Panc1 (cell line): ENCODE measurements at regions not wholly inside any gene's neighbourhood (a gene's known extent, or its start where the extent isn't known, plus 50 kb on each side); places are given as distances from the start of the nearest gene placed in this dataset.

Experiments used
- ATAC-seq: fragments of 200-7000 bp; cut with Tn5 transposase; 2 replicates; pipeline ENCODE4 v1.9.1; 2020; ENCODE audit warnings: mild to moderate bottlenecking, moderate library complexity
- BruUV-seq: library from RNA; stranded (reverse); fragments of 400-500 nt; replicated peaks from 2 replicates; lab custom pipeline; 2021; lab: Mats Ljungman, UMichigan
- CTCF ChIA-PET: fragments of 300-600 bp; sonication (Branson Sonifier 250); formaldehyde crosslinking; loops from one replicate; lab custom pipeline; 2022; ENCODE audit warnings: antibody characterized with exemption; lab: Charles Lee
- POLR2A ChIA-PET: fragments of 300-600 bp; sonication (Branson Sonifier 250); formaldehyde crosslinking; loops from one replicate; lab custom pipeline; 2022; ENCODE audit warnings: antibody characterized with exemption; lab: Charles Lee
- DNase-seq: peaks from one replicate; pipeline ENCODE4 v3.0.0-alpha.2; 2010; ENCODE audit warnings: low read depth, low spot score
- H3K27ac ChIP-seq: 2 replicates; pipeline ENCODE4 v1.5.1; 2011; ENCODE audit warnings: mild to moderate bottlenecking, low read length, inconsistent platforms
- H3K27me3 ChIP-seq: fragments of 200-500 bp; sonication (Bioruptor generic); 2 replicates; pipeline ENCODE4 v1.6.0; 2014; ENCODE audit warnings: low read length, inconsistent platforms; ENCODE audit not compliant: control insufficient read depth, insufficient read depth
- H3K36me3 ChIP-seq: fragments of 200-500 bp; sonication (Bioruptor generic); 2 replicates; pipeline ENCODE4 v1.5.1; 2014; ENCODE audit warnings: inconsistent platforms, mild to moderate bottlenecking, low read length, moderate library complexity; ENCODE audit not compliant: control insufficient read depth, insufficient read depth
- H3K4me1 ChIP-seq: 2 replicates; pipeline ENCODE4 v1.5.1; 2011; ENCODE audit warnings: inconsistent platforms, mild to moderate bottlenecking, low read length, moderate library complexity; ENCODE audit not compliant: control insufficient read depth, insufficient read depth
- H3K4me3 ChIP-seq, 2 experiments: 2 replicates each; pipeline ENCODE4 v1.5.1; 2011 to 2012; ENCODE audit warnings: low read depth in 2 of 2, low read length in 2 of 2, mild to moderate bottlenecking in 2 of 2, inconsistent platforms in 1 of 2, moderate library complexity in 1 of 2
- H3K9me3 ChIP-seq: fragments of 200-500 bp; sonication (Bioruptor generic); 2 replicates; pipeline ENCODE4 v1.5.1; 2014; ENCODE audit warnings: low read depth, mild to moderate bottlenecking, inconsistent platforms, low read length, moderate library complexity; ENCODE audit not compliant: control insufficient read depth, insufficient read depth
- CTCF ChIP-seq: fragments of 450-650 bp; IDR thresholded peaks from 2 replicates; pipeline ENCODE4 v1.5.1; 2017; ENCODE audit warnings: mild to moderate bottlenecking
- POLR2AphosphoS5 ChIP-seq: IDR thresholded peaks from 2 replicates; pipeline ENCODE4 v1.6.1; 2012; ENCODE audit warnings: mild to moderate bottlenecking, low read depth, low read length, moderate library complexity
- REST ChIP-seq, 2 experiments: IDR thresholded peaks; 2 replicates each; pipeline ENCODE4 v1.6.1; 2011 to 2012; ENCODE audit warnings: low read depth in 2 of 2, control low read depth in 1 of 2, low read length in 1 of 2, mild to moderate bottlenecking in 1 of 2, moderate library complexity in 1 of 2; ENCODE audit not compliant: insufficient read depth in 1 of 2
- SIN3A ChIP-seq: IDR thresholded peaks from 2 replicates; pipeline ENCODE4 v1.6.1; 2012; ENCODE audit warnings: low read depth, mild to moderate bottlenecking, low read length, moderate library complexity, borderline replicate concordance; ENCODE audit not compliant: insufficient read depth
- TCF7L2 ChIP-seq: IDR thresholded peaks from 2 replicates; pipeline ENCODE4 v1.6.1; 2011; ENCODE audit warnings: mild to moderate bottlenecking, low read depth, low read length, inconsistent platforms
- in situ Hi-C: cut with HindIII; loops from 2 replicates; pipeline ENCODE4 v1.10.0; 2016; ENCODE audit warnings: low sequenced_read_pairs, low pct_unique_long_range_greater_than_20kb
- intact Hi-C: fragments of 100-400 bp; cut with micrococcal nuclease; formaldehyde crosslinking; loops from one replicate; pipeline ENCODE4 v1.10.0; 2022; ENCODE audit not compliant: unreplicated experiment

GRCh38 chr2:120587279-120587996 lies 148.2 kb upstream of the GLI2 start:
- 0 out of 2 replicates have a peak, but pooled peaks cover 4% of the 10 kb centered on the region for H3K27me3 ChIP-seq
- no TSS peak for BruUV-seq
- H3K27ac ChIP-seq = no peak overlapping the region
- no peaks in the 10 kb centered on the region for H3K36me3 ChIP-seq
- DNase-seq = no peak
- H3K4me3 ChIP-seq = no peak overlapping the region
- intact Hi-C loops = no loop called here
- ChIA-PET CTCF (no interaction called here), POLR2A (no interaction called here)
- TF ChIP-seq CTCF = no peak
- TF ChIP-seq POLR2AphosphoS5 = no peak
- TF ChIP-seq SIN3A = no peak
- no peak for TF ChIP-seq TCF7L2
- TF ChIP-seq REST (IDR thresholded peaks at IDR 0.05; ENCODE audit: insufficient read depth in 1 of 2, low read depth in 2 of 2, low read length in 1 of 2) = no peak
- no peak for ATAC-seq
- in situ Hi-C loops = no loop called here
- H3K9me3 ChIP-seq = no peaks in the 10 kb centered on the region
- H3K4me1 ChIP-seq = peaks cover 3% of the 10 kb centered on the region; the same call in 1 of the 2 replicates

- TF ChIP-seq POLR2AphosphoS5 = no peak
- no peak for TF ChIP-seq SIN3A
- TF ChIP-seq REST (IDR thresholded peaks at IDR 0.05; ENCODE audit: insufficient read depth in 1 of 2, low read depth in 2 of 2, low read length in 1 of 2) = no peak
- TF ChIP-seq CTCF = no peak
- no peak for TF ChIP-seq TCF7L2
- in situ Hi-C loops (no loop called here), intact Hi-C loops (no loop called here)
- POLR2A ChIA-PET = no interaction called here
- Histone ChIP-seq H3K4me3 (no peak overlapping the region), H3K9me3 (no peaks in the 10 kb centered on the region), H3K36me3 (no peaks in the 10 kb centered on the region), H3K4me1 (peaks cover 3% of the 10 kb centered on the region; the same call in 1 of the 2 replicates), H3K27ac (no peak overlapping the region), H3K27me3 (no peaks in the 10 kb centered on the region)
- no TSS peak for BruUV-seq
- no peak for ATAC-seq
- no peak for DNase-seq
- CTCF ChIA-PET = no interaction called here
Measured at GRCh38 chr2:120587997-120588336, 147.7 kb upstream of the GLI2 start.
